Ishikawa (cell line): ENCODE measurements at regions not wholly inside any gene's neighbourhood (a gene's known extent, or its start where the extent isn't known, plus 50 kb on each side); places are given as distances from the start of the nearest gene placed in this dataset.

ENCODE experiments used
- EP300 ChIP-seq: IDR thresholded peaks from 2 replicates; pipeline ENCODE4 v1.6.1; 2012; ENCODE audit warnings: borderline replicate concordance
- RAD21 ChIP-seq: IDR thresholded peaks from 2 replicates; pipeline ENCODE4 v1.6.1; 2012; ENCODE audit warnings: low read depth
- TCF12 ChIP-seq: IDR thresholded peaks from 2 replicates; pipeline ENCODE4 v1.6.1; 2012; ENCODE audit warnings: low read depth
- YY1 ChIP-seq: IDR thresholded peaks from 2 replicates; pipeline ENCODE4 v1.6.1; 2012; ENCODE audit warnings: low read depth

DNA sequence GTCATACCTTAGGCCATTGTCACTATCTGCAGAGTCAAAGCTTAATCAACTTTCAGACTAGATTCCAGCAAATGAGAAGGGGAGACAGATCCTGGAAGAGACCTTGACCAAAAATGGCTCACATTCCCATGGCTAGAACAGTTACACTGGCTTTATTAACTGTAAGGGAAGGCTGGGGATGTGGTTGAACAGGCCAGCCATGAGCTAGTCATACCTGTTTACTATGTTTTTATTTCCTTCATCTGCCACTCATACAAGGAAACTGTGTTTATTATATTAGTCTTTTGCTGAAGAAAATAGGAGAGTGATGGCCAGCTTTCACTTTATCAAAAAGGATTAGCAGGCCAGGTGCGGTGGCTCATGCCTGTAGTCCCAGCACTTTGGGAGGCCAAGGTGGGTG, 319.7 kb downstream of the RAPGEF2 start:
- TF ChIP-seq RAD21: no peak
- TF ChIP-seq TCF12: no peak
- TF ChIP-seq EP300: no peak
- no peak for TF ChIP-seq YY1
